ENCODE measurements at regions not wholly inside any gene's neighbourhood (a gene's known extent, or its start where the extent isn't known, plus 50 kb on each side); places are given as distances from the start of the nearest gene placed in this dataset.

DNA sequence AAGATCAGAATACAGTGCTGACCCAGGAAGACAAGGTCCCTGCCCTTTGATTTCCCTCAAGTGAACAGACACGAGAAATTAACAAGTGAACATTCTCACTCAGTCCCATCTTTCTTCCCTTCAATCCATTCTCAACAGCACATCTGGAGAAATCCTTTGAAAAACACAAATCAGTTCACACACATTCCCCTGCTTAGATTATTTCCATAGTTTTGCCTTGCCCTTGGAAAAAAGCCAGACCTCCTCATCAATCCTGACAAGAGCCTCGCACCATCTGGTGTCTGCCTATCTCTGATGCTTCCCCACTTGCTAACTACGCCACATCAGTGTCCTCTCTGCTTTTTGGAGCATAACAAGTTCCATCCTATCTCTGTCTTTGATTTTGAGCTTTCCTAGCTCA is 94.4 kb upstream of the KIAA1217 start:
- ChIA-PET CTCF (interaction anchor here (1.2 kb wide), 1 partner anchor 10 kb away, joined by 3 read pairs; no protein-coding TSS in a partner anchor), POLR2A (no interaction called here)
- DNase-seq = no peak
- Mint-ChIP-seq H3K4me3 (no peak overlapping the region), H3K36me3 (ENCODE audit: low read depth) (no peaks in the 10 kb centered on the region), H3K4me1 (no peaks in the 10 kb centered on the region), H3K27ac (no peak overlapping the region), H3K9me3 (peaks cover 2% of the 10 kb centered on the region), H3K27me3 (no peaks in the 10 kb centered on the region)

DNA sequence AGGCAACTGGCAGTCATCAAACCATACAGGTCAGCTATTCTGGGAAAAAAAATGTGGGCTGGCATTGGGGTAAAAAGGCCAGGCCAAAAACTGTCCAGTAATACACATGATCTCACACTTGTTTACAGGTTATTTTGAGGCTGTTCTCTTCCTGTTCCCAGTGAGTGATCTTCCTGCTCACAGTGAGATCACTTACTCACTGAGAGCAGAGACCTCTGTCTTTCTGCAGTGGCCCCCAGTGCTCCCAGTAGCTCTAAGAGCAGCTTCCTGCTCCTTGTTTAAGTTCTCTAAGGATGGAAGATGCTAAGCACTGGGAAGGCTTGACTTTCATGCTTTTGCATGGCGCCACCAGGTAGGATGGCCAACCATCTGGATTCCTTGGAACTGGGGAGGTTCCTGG is 93.5 kb upstream of the KIAA1217 start:
- Mint-ChIP-seq H3K27ac (no peak overlapping the region), H3K27me3 (no peaks in the 10 kb centered on the region), H3K9me3 (peaks cover 2% of the 10 kb centered on the region), H3K36me3 (ENCODE audit: low read depth) (no peaks in the 10 kb centered on the region), H3K4me1 (no peaks in the 10 kb centered on the region), H3K4me3 (no peak overlapping the region)
- POLR2A ChIA-PET = no interaction called here
- CTCF ChIA-PET = interaction anchor here (1.2 kb wide), 1 partner anchor 9 kb away, joined by 3 read pairs; no protein-coding TSS in a partner anchor
- no peak for DNase-seq

DNA sequence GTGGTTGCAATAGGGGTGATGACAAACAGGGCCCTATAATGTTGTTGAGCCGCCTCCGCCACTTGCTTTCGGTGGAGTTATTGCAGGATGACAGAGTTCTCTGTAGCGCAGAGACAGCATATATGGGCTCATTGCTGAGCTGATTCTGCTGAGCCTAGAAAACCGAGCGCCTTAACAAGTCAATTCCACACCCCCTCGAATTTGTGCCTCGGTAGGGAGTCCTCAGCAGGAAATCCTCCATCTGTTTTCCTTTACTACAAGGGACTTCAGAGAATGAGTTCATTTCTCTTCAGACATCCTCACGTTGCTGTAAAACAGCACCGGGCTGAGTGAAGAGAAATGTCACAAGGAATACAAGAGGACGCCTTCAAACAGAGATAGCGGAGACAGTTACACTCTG is 90.7 kb upstream of the KIAA1217 start:
- Mint-ChIP-seq H3K4me1 (no peaks in the 10 kb centered on the region), H3K9me3 (peaks cover 2% of the 10 kb centered on the region), H3K36me3 (ENCODE audit: low read depth) (no peaks in the 10 kb centered on the region), H3K27ac (no peak overlapping the region), H3K4me3 (no peak overlapping the region), H3K27me3 (no peaks in the 10 kb centered on the region)
- ChIA-PET CTCF (no interaction called here), POLR2A (no interaction called here)
- no peak for DNase-seq

DNA sequence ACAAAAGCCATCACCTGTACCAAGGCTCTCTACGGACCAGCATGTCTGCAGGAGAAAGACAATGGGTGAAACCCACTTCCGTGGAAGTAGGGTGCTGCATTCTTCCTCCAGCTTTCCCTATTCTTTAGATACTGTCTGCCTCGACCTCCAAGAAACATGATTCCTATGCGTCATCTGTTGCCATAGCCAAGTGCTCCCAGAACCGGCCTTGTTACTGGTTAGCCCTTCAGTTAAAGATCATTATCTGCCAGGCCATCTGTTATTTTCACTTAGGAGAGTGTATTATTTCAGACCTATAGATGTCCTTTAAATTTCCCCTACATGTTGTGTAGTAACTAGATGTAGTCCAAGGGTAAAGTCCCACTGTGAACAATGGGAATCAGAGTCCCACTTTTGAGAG is 89.0 kb upstream of the KIAA1217 start:
- H3K4me3 Mint-ChIP-seq = no peak overlapping the region
- no peaks in the 10 kb centered on the region for H3K4me1 Mint-ChIP-seq
- no peaks in the 10 kb centered on the region for H3K36me3 Mint-ChIP-seq (ENCODE audit: low read depth)
- no peaks in the 10 kb centered on the region for H3K27me3 Mint-ChIP-seq
- no peak for DNase-seq
- peaks cover 2% of the 10 kb centered on the region for H3K9me3 Mint-ChIP-seq
- ChIA-PET POLR2A (no interaction called here), CTCF (no interaction called here)
- H3K27ac Mint-ChIP-seq = no peak overlapping the region

DNA sequence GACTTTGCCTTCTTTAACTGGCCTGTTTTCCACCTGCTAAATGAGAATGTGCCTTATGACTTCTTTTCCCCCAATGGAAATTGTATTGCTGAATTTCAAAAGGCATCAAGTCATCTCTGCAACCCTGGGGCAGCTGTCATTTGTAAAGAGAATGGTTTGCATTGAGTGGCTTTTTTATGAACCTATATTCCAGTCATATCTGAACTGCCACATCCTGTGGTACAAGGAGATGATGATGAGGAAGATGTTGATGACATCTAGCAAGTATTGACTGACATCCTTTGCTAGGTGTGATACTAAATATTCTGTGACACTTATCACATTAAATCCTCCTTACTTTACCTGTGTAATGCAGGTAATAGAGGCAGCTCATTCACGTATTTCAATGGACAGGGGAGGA is 88.3 kb upstream of the KIAA1217 start:
- ChIA-PET POLR2A (no interaction called here), CTCF (no interaction called here)
- no peaks in the 10 kb centered on the region for H3K27me3 Mint-ChIP-seq
- H3K9me3 Mint-ChIP-seq = peaks cover 2% of the 10 kb centered on the region
- no peaks in the 10 kb centered on the region for H3K36me3 Mint-ChIP-seq (ENCODE audit: low read depth)
- DNase-seq = no peak
- H3K4me3 Mint-ChIP-seq = no peak overlapping the region
- H3K4me1 Mint-ChIP-seq = no peaks in the 10 kb centered on the region
- no peak overlapping the region for H3K27ac Mint-ChIP-seq

DNA sequence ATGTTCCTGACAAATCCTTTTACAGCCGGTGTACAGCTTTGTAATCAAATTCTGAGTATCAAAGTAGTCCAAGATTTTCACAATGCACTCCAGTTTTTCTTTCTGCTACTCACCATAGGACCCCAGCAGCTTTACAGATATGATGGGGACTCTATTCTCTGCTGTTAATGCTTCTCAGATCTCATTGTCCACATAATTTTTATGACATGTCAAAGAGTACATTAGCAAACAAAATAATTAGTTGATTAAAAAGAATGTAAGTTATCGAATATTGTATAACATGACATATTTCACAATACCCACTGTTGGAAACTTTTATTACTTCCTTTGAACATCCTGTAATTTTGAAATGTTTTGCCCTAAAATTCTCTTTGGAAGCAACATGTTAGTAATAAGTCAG is 81.4 kb upstream of the KIAA1217 start:
- DNase-seq = no peak
- no peaks in the 10 kb centered on the region for H3K36me3 Mint-ChIP-seq (ENCODE audit: low read depth)
- ChIA-PET POLR2A (no interaction called here), CTCF (no interaction called here)
- H3K27me3 Mint-ChIP-seq = no peaks in the 10 kb centered on the region
- H3K4me1 Mint-ChIP-seq = no peaks in the 10 kb centered on the region
- H3K27ac Mint-ChIP-seq = no peak overlapping the region
- no peak overlapping the region for H3K4me3 Mint-ChIP-seq
- no peaks in the 10 kb centered on the region for H3K9me3 Mint-ChIP-seq

DNA sequence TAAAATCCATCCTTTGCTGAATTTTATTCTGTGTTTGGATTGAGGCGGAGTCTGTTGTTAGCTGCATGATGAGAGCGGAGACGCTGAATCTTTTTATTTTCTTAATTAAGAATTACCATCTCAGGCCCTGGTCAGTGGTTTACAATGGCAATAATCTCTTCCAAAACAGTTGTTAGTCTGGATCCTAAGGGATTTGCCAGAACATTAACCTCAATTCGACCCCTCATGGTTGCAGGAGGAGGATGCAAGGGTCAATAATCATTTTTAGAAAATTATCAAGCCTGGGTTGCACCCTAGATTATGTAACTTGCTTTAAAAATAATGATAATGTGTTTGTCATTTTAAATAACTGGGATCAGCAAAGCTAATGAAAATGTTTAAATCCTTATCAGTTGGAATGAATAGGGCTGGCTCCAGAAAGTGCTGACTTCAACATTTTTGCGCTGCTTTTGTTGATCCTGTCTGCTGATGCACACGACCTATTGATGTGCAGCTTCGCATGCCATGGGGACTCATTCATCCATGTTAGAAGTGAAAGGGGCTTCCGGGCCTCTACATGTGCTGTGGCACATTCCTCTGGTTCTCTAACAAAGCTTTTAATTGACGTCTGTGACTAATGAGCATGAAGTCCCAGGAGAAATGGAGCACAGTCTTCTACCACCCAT is 80.7 kb upstream of the KIAA1217 start:
- Mint-ChIP-seq H3K27me3 (no peaks in the 10 kb centered on the region), H3K4me1 (no peaks in the 10 kb centered on the region), H3K9me3 (no peaks in the 10 kb centered on the region), H3K36me3 (ENCODE audit: low read depth) (no peaks in the 10 kb centered on the region), H3K4me3 (no peak overlapping the region), H3K27ac (no peak overlapping the region)
- ChIA-PET POLR2A (no interaction called here), CTCF (no interaction called here)
- DNase-seq = no peak

DNA sequence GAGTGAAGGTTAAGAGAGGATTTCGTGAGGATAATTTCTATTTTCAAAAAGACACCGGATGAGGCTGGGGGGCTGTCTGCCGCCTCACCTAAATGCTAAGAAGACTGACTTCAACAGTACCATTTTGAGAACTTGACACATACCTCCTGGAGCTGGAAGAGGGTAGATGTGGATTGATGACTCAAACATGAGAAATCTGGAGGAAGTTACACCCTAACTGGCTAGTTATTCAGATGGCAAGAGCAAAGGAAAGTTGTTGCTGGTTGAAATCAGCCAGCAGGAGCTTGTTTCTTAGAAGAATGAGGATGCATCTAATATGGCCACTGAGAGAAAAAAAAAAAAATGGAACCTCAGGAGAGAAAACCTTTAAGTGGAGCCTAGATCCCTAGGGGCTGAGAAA is 76.2 kb upstream of the KIAA1217 start:
- Mint-ChIP-seq H3K9me3 (no peaks in the 10 kb centered on the region), H3K4me3 (no peak overlapping the region), H3K27me3 (no peaks in the 10 kb centered on the region), H3K4me1 (no peaks in the 10 kb centered on the region), H3K27ac (no peak overlapping the region), H3K36me3 (ENCODE audit: low read depth) (no peaks in the 10 kb centered on the region)
- ChIA-PET CTCF (no interaction called here), POLR2A (no interaction called here)
- no peak for DNase-seq

DNA sequence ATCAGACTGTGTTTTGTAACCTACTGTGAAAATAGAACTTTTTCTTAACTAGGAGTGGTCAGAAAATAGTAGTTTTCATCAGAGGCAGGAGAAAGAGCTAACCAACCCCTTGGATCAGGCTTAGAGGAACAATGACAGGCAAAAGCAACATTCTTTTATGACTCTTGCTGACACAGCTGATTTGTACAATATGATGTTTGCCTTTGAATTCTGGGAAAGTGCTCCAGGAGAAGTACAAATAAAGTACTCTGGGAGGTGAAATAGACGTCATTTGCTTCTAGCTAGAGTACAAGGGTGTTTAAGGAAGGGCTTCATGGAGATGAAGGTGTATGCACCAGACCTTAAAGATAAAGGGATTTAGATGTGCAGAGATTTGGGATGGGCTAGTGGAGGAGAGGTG is 75.1 kb upstream of the KIAA1217 start:
- Mint-ChIP-seq H3K4me1 (no peaks in the 10 kb centered on the region), H3K36me3 (ENCODE audit: low read depth) (no peaks in the 10 kb centered on the region), H3K4me3 (no peak overlapping the region), H3K27me3 (no peaks in the 10 kb centered on the region), H3K9me3 (no peaks in the 10 kb centered on the region), H3K27ac (no peak overlapping the region)
- no peak for DNase-seq
- ChIA-PET POLR2A (no interaction called here), CTCF (interaction anchor here (0.6 kb wide), 1 partner anchor 1009 kb away, joined by 3 read pairs; no protein-coding TSS in a partner anchor)

DNA sequence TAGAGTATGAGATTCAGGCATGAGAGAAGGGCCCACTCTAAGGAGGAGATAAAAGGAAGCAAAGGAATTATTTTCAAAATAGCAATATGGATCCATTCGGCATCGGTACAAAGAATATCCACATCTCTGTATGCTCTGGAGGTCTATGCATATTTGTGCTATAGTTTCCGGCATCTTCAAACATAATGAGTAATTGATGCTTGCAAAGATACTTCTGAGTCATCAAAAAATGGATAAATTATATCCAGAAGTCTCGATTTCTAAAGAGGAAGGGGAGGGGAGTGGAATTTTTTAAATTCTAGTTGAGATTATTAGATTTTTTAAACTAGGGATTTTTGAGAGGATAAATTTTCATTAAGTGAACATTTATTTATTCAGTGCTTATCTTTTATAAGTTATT is 72.9 kb upstream of the KIAA1217 start:
- ChIA-PET CTCF (no interaction called here), POLR2A (no interaction called here)
- H3K27ac Mint-ChIP-seq = no peak overlapping the region

DNA sequence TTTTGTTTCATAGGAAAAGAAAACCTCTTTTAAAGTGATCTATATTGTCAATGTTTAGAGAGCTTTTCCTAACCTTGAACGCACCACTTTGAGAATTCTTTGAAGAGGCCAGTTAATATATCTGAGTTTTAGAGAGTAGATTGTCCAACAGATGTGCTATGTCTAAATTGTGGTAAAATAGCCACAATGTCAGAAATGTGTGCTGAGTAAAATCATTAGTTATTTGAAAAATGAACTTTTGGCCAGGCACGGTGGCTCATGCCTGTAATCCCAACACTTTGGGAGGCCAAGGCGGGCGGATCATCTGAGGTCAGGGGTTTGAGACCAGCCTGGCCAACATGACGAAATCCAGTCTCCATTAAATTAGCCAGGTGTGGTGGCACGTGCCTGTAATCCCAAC is 61.6 kb upstream of the KIAA1217 start:
- no peak overlapping the region for H3K4me3 Mint-ChIP-seq
- H3K27ac Mint-ChIP-seq = no peak overlapping the region
- H3K36me3 Mint-ChIP-seq (ENCODE audit: low read depth) = no peaks in the 10 kb centered on the region
- CTCF ChIA-PET = no interaction called here
- no peaks in the 10 kb centered on the region for H3K27me3 Mint-ChIP-seq
- no peak for DNase-seq
- POLR2A ChIA-PET = no interaction called here
- peaks cover under 1% of the 10 kb centered on the region for H3K9me3 Mint-ChIP-seq
- H3K4me1 Mint-ChIP-seq = no peaks in the 10 kb centered on the region

More for the DNA sequence above, 72.9 kb upstream of the KIAA1217 start:
- no peaks in the 10 kb centered on the region for H3K27me3 Mint-ChIP-seq
- DNase-seq = no peak
- H3K36me3 Mint-ChIP-seq (ENCODE audit: low read depth) = no peaks in the 10 kb centered on the region
- H3K4me1 Mint-ChIP-seq = no peaks in the 10 kb centered on the region
- H3K9me3 Mint-ChIP-seq = peaks cover 2% of the 10 kb centered on the region
- no peak overlapping the region for H3K4me3 Mint-ChIP-seq

DNA sequence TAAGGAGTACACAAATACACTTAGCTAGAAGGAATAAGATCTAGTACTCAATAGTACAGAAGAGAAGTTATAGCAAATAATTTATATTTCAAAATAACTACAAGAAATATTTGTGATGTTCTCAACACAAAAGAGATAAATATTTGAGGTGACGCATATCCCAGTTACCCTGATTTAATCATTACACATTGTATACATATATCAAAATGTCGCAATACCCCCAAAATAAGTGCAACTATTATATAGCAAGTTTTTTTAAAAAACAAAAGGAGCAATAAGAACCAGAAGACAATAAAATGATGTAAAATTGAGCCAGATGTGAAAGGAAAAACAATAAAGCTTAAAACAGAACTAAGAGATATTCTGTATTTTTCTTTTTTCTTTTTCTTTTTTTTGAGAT is 59.3 kb upstream of the KIAA1217 start:
- ChIA-PET CTCF (no interaction called here), POLR2A (no interaction called here)
- H3K9me3 Mint-ChIP-seq = no peaks in the 10 kb centered on the region
- H3K4me3 Mint-ChIP-seq = no peak overlapping the region
- no peaks in the 10 kb centered on the region for H3K4me1 Mint-ChIP-seq
- H3K36me3 Mint-ChIP-seq (ENCODE audit: low read depth) = no peaks in the 10 kb centered on the region
- no peak for DNase-seq
- H3K27me3 Mint-ChIP-seq = no peaks in the 10 kb centered on the region
- H3K27ac Mint-ChIP-seq = no peak overlapping the region

DNA sequence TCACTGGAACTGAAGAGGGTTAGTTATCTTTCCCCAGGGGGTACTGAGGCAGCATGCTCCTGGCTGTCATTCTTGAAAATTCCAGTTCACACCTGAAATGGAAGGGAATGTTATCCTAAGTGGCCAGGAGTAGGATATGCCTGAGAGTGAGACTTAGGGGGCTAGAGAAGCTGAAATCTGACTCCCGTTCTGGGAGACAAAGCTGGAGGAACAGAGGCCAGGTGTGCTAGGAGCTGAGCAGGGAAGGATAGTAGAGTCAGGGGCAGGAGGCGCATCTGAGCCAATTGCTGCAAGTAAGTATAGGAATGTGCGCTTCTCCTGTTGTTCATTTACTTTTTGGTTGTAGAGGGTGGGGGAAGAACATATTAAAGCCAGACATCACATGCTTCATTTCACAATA is 58.1 kb upstream of the KIAA1217 start:
- Mint-ChIP-seq H3K4me3 (no peak overlapping the region), H3K36me3 (ENCODE audit: low read depth) (no peaks in the 10 kb centered on the region), H3K27ac (no peak overlapping the region), H3K9me3 (no peaks in the 10 kb centered on the region), H3K4me1 (no peaks in the 10 kb centered on the region), H3K27me3 (no peaks in the 10 kb centered on the region)
- no peak for DNase-seq
- CTCF ChIA-PET = no interaction called here
- POLR2A ChIA-PET = no interaction called here

DNA sequence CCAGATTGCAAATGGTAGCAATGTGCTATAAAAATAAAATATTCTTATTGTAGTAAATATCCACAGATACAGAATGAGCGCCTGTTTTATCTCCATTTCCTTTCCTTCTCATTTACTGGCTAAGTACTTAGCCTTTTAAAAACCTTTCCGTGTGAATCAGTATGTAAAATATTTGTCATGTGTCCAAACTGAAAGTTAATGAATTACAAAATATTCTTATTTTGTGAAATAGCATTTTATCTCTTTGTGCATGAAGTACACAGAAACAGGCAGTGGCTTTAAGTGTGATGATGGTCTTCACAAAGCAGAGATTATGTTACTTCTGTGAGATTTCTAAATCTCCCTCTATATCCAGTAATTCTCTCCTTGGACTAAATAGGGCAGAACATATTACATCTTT is 56.7 kb upstream of the KIAA1217 start:
- H3K27me3 Mint-ChIP-seq = no peaks in the 10 kb centered on the region
- H3K36me3 Mint-ChIP-seq (ENCODE audit: low read depth) = no peaks in the 10 kb centered on the region
- no peak overlapping the region for H3K4me3 Mint-ChIP-seq
- ChIA-PET CTCF (no interaction called here), POLR2A (no interaction called here)
- no peaks in the 10 kb centered on the region for H3K4me1 Mint-ChIP-seq
- no peak for DNase-seq
- H3K27ac Mint-ChIP-seq = no peak overlapping the region
- H3K9me3 Mint-ChIP-seq = no peaks in the 10 kb centered on the region

DNA sequence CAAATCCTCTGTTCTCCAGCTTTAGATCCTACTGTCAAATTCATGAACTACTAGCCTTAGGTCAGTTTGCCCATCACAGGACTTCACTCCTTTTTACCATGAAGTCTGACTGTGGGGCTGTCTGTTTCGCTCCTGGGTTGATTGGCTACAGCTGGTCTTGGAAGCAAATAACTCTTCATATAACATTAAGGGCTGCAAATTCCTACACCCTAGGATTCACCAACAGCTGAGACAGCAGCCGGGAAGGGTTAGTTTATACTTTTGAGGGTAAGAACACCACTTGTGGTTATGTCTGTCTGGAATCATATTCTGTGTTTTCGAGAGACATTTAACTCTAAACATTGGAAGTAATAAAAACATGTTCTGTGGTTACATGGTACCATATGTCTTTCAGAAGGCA is 55.9 kb upstream of the KIAA1217 start:
- Mint-ChIP-seq H3K9me3 (no peaks in the 10 kb centered on the region), H3K27me3 (no peaks in the 10 kb centered on the region), H3K36me3 (ENCODE audit: low read depth) (no peaks in the 10 kb centered on the region), H3K4me3 (no peak overlapping the region), H3K27ac (no peak overlapping the region), H3K4me1 (no peaks in the 10 kb centered on the region)
- ChIA-PET CTCF (no interaction called here), POLR2A (no interaction called here)
- DNase-seq = no peak
